HL-60 (cell line): ENCODE measurements at regions not wholly inside any gene's neighbourhood (a gene's known extent, or its start where the extent isn't known, plus 50 kb on each side); places are given as distances from the start of the nearest gene placed in this dataset.

Source experiments
- DNase-seq, 2 experiments: peaks; one replicate each; pipeline ENCODE4 v3.0.0-alpha.2; 2010 to 2020; ENCODE audit warnings: low read depth in 1 of 2, low spot score in 1 of 2
- H3K27ac ChIP-seq: fragments of 250-450 bp; sonication (Bioruptor Pico); replicated peaks from 2 replicates; pipeline ENCODE4 v1.5.1; 2020; ENCODE audit warnings: mild to moderate bottlenecking, moderate library complexity
- H3K27me3 ChIP-seq: fragments of 250-450 bp; sonication (Bioruptor Pico); 2 replicates; pipeline ENCODE4 v1.5.1; 2021; ENCODE audit warnings: mild to moderate bottlenecking, moderate library complexity; ENCODE audit not compliant: insufficient read depth, poor library complexity, severe bottlenecking
- H3K4me3 ChIP-seq: replicated peaks from 2 replicates; pipeline ENCODE4 v1.5.1; 2011; ENCODE audit warnings: mild to moderate bottlenecking, control low read depth, low read length; ENCODE audit not compliant: insufficient read depth
- CTCF ChIP-seq: IDR thresholded peaks from one replicate; pipeline ENCODE4 v1.5.1; 2011; ENCODE audit warnings: low read length, control low read depth, inconsistent platforms; ENCODE audit not compliant: insufficient read depth
- GABPA ChIP-seq: IDR thresholded peaks from 2 replicates; pipeline ENCODE4 v1.6.1; 2012; ENCODE audit warnings: low read depth
- POLR2AphosphoS5 ChIP-seq: IDR thresholded peaks from 2 replicates; pipeline ENCODE4 v1.6.1; 2012; ENCODE audit warnings: low read depth
- SPI1 ChIP-seq: IDR thresholded peaks from 2 replicates; pipeline ENCODE4 v1.6.1; 2012; ENCODE audit warnings: low read depth, mild to moderate bottlenecking, borderline replicate concordance
- TF ChIP-seq, protein P1 (sequence below): IDR thresholded peaks from 2 replicates; pipeline ENCODE4 v1.6.1; 2012; ENCODE audit warnings: low read depth; ENCODE audit not compliant: insufficient replicate concordance

DNA sequence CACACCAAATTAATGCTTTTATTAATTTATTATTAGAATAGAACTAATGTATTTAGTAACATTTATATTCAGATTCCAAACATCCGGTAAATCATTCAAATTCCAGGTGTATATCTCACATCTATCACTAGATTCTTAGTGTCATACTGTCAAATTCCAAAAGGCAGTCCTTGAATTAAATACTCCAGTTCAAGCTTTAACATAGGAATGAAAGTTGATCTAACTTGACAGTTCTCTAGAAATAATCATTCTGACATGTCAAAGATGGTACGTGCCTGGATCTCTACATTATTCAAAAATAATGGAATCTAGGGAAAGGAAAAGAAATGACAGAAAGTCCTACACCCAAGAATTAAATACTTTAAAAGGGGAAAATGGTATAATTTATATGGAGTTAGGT is 1161.5 kb downstream of the PCDH9 start:
- Histone ChIP-seq H3K4me3 (no peak overlapping the region), H3K27ac (no peak overlapping the region), H3K27me3 (no peaks in the 10 kb centered on the region)
- TF ChIP-seq SPI1 (no peak), GABPA (no peak)
- TF ChIP-seq, protein P1, sequence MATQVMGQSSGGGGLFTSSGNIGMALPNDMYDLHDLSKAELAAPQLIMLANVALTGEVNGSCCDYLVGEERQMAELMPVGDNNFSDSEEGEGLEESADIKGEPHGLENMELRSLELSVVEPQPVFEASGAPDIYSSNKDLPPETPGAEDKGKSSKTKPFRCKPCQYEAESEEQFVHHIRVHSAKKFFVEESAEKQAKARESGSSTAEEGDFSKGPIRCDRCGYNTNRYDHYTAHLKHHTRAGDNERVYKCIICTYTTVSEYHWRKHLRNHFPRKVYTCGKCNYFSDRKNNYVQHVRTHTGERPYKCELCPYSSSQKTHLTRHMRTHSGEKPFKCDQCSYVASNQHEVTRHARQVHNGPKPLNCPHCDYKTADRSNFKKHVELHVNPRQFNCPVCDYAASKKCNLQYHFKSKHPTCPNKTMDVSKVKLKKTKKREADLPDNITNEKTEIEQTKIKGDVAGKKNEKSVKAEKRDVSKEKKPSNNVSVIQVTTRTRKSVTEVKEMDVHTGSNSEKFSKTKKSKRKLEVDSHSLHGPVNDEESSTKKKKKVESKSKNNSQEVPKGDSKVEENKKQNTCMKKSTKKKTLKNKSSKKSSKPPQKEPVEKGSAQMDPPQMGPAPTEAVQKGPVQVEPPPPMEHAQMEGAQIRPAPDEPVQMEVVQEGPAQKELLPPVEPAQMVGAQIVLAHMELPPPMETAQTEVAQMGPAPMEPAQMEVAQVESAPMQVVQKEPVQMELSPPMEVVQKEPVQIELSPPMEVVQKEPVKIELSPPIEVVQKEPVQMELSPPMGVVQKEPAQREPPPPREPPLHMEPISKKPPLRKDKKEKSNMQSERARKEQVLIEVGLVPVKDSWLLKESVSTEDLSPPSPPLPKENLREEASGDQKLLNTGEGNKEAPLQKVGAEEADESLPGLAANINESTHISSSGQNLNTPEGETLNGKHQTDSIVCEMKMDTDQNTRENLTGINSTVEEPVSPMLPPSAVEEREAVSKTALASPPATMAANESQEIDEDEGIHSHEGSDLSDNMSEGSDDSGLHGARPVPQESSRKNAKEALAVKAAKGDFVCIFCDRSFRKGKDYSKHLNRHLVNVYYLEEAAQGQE: no peak
- no peak for DNase-seq

GRCh38 chr13:66048888-66049287 is 1181.2 kb downstream of the PCDH9 start:
- H3K27me3 ChIP-seq: no peaks in the 10 kb centered on the region
- no peak for DNase-seq
- no peak overlapping the region for H3K27ac ChIP-seq
- TF ChIP-seq SPI1 (no peak), POLR2AphosphoS5 (no peak), GABPA (no peak), CTCF (no peak)
- TF ChIP-seq, protein P1: no peak
- H3K4me3 ChIP-seq: no peak overlapping the region

GRCh38 chr13:66040506-66040905 is 1189.6 kb downstream of the PCDH9 start:
- no peak overlapping the region for H3K4me3 ChIP-seq
- H3K27me3 ChIP-seq: no peaks in the 10 kb centered on the region
- no peak for TF ChIP-seq POLR2AphosphoS5
- DNase-seq: no peak
- no peak overlapping the region for H3K27ac ChIP-seq

DNA sequence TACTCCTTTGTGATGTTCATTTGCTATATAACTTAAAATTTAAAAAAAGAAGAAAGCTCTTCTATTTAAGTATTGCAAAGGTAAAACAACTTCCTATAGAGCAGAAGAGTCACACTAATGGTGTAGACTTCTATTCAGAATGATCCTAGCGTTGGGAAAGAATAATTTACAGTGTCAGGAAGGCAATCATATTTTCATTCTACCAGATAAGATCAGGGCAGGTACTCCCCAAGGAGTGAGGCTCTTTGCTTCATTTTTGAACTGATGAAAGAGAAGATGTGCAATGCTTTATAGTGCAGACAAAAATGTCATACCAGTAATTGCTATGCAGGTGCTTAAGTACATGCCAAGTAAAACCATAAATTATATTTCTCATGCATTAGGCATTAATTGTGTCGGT is 1193.0 kb downstream of the PCDH9 start:
- H3K4me3 ChIP-seq: no peak overlapping the region
- no peaks in the 10 kb centered on the region for H3K27me3 ChIP-seq
- DNase-seq: no peak
- no peak overlapping the region for H3K27ac ChIP-seq
- TF ChIP-seq SPI1: no peak
- TF ChIP-seq, protein P1: no peak
- no peak for TF ChIP-seq POLR2AphosphoS5
- no peak for TF ChIP-seq CTCF
